ENCODE measurements at regions not wholly inside any gene's neighbourhood (a gene's known extent, or its start where the extent isn't known, plus 50 kb on each side); places are given as distances from the start of the nearest gene placed in this dataset.

DNA sequence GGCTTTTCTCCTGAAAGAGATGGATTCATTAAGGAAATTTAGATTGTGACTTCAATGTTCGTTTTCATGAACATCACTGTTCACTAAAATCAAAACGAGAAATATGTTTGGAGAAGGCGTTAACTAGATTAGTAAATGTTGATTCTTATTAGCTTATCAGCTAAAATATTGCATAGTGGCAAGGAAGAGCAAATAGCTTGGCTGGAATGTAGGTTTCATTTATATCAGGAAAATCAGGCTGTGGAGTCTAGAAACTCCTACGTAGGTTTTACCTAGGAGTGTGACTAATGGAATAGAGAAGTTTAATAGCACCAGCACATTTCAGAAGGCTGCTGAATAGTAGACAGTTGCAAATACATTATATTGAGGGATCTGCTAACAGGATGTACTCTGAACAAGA lies 344.9 kb downstream of the LIG4 start:
- no peaks in the 10 kb centered on the region for H3K9me3 ChIP-seq (ENCODE audit: severe bottlenecking)
- H3K36me3 ChIP-seq, result no peaks in the 10 kb centered on the region
- TF ChIP-seq, protein P1, sequence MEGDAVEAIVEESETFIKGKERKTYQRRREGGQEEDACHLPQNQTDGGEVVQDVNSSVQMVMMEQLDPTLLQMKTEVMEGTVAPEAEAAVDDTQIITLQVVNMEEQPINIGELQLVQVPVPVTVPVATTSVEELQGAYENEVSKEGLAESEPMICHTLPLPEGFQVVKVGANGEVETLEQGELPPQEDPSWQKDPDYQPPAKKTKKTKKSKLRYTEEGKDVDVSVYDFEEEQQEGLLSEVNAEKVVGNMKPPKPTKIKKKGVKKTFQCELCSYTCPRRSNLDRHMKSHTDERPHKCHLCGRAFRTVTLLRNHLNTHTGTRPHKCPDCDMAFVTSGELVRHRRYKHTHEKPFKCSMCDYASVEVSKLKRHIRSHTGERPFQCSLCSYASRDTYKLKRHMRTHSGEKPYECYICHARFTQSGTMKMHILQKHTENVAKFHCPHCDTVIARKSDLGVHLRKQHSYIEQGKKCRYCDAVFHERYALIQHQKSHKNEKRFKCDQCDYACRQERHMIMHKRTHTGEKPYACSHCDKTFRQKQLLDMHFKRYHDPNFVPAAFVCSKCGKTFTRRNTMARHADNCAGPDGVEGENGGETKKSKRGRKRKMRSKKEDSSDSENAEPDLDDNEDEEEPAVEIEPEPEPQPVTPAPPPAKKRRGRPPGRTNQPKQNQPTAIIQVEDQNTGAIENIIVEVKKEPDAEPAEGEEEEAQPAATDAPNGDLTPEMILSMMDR (IDR thresholded peaks at IDR 0.05; ENCODE audit: low read depth, low read length), result no peak
- peaks cover 12% of the 10 kb centered on the region for H3K27me3 ChIP-seq (ENCODE audit: insufficient read depth, low read depth, severe bottlenecking)
- no peak overlapping the region for H3K27ac ChIP-seq
- H3K4me3 ChIP-seq (ENCODE audit: low read depth, low read length), result no peak overlapping the region
- DNase-seq, result no peak

DNA sequence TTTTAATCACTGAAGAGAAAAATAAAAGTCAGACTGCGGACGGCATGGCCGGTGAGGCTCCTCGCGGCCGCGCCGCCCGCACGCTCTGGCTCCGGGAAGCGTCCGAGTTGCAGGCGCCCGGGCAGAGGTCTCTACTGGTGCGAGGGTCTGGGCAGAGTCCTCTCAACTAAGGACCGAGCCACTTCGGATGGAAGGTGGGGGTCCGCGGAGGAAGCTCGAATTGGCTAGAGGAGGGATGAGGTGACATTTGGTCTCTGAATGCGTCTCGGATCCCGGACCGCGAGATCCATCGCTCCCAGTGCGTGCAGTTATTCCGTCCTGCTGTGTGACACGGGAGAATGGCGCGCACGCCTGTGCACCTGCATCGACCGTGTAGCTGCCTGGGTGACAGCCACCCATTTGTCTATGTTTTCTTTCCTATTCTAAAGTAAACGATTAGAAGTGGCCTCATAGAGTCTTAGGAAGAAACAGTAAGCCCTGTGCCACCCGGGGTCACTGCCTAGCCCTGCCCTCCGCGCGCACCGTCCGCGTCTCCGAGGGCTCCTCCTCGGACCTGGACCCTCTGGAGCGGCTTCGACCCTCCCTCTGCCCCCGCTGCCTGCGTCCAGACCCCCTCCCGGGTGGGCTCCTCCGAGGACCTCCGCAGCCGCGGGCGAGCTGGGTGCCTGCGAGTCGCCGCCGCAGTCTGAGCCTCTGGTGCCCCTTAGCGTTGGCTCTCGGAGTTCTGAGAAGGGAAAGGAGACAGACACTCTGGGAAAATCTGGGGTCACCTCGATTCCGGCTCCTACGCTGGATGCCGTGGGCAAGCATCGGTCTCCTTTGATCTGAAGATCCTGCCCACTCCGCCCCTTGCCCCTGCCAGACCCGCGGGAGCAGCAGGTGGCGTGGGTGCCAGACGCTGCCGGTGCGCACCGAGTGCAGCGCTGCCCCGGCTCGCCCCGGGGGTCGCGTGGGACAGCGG lies 347.4 kb downstream of the LIG4 start:
- peaks cover 13% of the 10 kb centered on the region for H3K27me3 ChIP-seq (ENCODE audit: insufficient read depth, low read depth, severe bottlenecking)
- no peak overlapping the region for H3K27ac ChIP-seq
- H3K4me3 ChIP-seq (ENCODE audit: low read depth, low read length), result peak overlapping the region; percentile 87
- DNase-seq, result peak; percentile 85
- H3K9me3 ChIP-seq (ENCODE audit: severe bottlenecking), result no peaks in the 10 kb centered on the region
- TF ChIP-seq, protein P1 (IDR thresholded peaks at IDR 0.05; ENCODE audit: low read depth, low read length), result peak; percentile 94
- H3K36me3 ChIP-seq, result no peaks in the 10 kb centered on the region

DNA sequence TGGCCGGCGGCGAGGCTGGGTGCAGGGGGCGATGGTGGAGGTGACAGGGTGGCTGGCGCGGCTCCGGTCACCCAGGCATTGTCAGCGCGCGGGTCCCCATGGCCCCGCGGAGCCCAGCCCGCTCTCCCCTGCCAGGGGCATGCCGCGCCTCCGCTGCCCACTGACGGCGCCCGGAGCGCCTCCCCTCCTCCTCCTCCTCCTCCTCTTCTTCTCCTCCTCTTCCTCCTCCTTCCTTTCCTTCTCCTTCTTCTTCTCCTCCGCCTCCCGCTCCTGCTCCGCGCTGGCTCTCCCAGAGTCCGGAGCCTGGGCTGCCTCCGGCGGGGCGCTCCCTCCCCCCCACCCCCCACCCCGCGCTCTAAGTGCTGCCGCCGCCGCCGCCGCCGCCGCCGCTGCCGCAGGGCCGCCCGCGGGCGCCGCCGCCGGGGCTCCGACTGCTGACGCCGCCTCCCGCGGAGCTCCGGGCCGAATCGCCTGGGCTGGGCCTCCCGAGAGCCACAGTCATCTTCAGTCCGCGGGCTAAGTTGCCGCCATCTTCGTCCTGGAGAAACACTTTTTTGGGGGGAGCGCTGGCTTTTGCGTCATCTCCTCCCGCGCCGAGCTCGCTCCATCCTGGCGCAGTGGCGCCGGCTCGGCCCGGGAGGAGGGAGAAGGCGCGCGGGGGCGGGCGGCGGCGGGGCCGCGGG lies 348.3 kb downstream of the LIG4 start:
- H3K4me3 ChIP-seq (ENCODE audit: low read depth, low read length), result peak overlapping the region; percentile 87
- TF ChIP-seq, protein P1 (IDR thresholded peaks at IDR 0.05; ENCODE audit: low read depth, low read length), result 0 out of 2 replicates have a peak, but pooled peaks have one; percentile 11
- peak; percentile 67 for DNase-seq
- peaks cover 13% of the 10 kb centered on the region for H3K27me3 ChIP-seq (ENCODE audit: insufficient read depth, low read depth, severe bottlenecking)
- H3K36me3 ChIP-seq, result no peaks in the 10 kb centered on the region
- H3K27ac ChIP-seq, result peak overlapping the region; percentile 7; the same call in 1 of the 2 replicates
- H3K9me3 ChIP-seq (ENCODE audit: severe bottlenecking), result no peaks in the 10 kb centered on the region

DNA sequence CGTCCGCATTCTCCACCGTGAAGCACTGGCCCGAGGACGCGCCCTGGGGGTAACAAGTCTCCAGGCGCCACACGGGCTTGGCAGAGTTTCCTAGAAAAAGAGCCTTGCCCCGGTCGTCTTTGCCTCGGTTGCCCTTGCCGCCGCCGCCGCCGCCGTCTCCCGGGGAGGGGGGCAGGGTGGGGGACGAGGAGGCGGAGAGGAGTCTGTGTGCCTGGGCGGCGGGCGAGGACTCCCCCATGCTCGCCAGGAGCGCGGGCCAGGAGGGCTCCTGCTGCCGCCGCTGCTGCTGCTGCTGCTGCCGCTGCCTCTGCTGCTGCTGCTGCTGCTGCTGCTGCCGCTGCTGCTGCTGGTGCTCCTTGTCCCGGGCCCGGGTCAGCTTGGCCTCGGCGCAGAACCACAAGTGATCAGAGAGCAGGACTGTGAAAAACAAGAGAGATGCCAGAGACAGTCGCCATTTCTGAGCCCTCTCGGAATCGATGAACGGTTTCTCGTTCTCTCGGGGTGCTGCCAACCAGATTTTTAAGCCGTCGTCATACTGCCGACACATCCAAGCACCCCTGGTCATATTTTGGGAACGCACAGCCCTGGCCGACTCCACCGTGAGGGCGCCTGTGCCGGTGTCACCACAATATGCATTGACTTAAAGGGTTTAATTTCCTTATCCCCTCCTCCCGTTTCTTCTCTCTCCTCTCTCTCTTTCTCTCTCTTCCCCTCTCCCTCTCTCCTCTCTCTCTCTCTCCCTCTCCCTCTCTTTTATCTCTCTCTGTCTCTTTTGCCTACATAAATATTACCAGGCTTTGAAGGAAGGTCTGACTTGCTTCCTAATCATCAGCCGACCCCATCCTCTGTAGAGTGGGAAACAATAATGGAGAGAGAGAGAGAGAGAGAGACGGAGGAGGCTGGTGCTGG lies 349.1 kb downstream of the LIG4 start:
- H3K36me3 ChIP-seq, result no peaks in the 10 kb centered on the region
- H3K27ac ChIP-seq, result peak overlapping the region; percentile 7; the same call in 1 of the 2 replicates
- H3K9me3 ChIP-seq (ENCODE audit: severe bottlenecking), result no peaks in the 10 kb centered on the region
- TF ChIP-seq, protein P1 (IDR thresholded peaks at IDR 0.05; ENCODE audit: low read depth, low read length), result no peak
- H3K27me3 ChIP-seq (ENCODE audit: insufficient read depth, low read depth, severe bottlenecking), result peaks cover 11% of the 10 kb centered on the region
- H3K4me3 ChIP-seq (ENCODE audit: low read depth, low read length), result peak overlapping the region; percentile 87
- peak; percentile 62 for DNase-seq

DNA sequence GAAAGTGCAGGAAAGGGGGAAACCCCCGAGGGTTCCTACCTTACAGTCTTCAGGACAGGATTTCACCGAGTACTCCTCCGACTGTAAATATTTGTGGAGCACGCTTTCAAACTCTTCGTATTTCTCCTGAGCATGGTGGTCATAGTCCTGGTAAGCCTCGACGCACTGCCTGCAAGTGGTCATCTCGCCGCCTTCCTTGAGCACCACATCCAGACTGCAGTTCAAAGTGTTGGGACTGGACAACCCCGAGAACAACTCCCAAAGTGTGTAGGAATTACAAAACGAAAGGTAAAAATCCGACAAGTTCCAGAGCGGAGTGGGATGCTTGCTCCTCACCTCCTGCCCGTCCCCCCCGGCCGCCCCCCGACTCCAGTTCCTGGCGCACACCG lies 349.7 kb downstream of the LIG4 start:
- TF ChIP-seq, protein P1 (IDR thresholded peaks at IDR 0.05; ENCODE audit: low read depth, low read length), result no peak
- H3K36me3 ChIP-seq, result no peaks in the 10 kb centered on the region
- peaks cover 11% of the 10 kb centered on the region for H3K27me3 ChIP-seq (ENCODE audit: insufficient read depth, low read depth, severe bottlenecking)
- H3K4me3 ChIP-seq (ENCODE audit: low read depth, low read length), result peak overlapping the region; percentile 87
- H3K9me3 ChIP-seq (ENCODE audit: severe bottlenecking), result no peaks in the 10 kb centered on the region
- DNase-seq, result no peak
- no peak overlapping the region for H3K27ac ChIP-seq

Data from WERI-Rb-1 (cell line).